Suppressor macrophage treated with lipopolysaccharide for 1 hour (primary cell): ENCODE measurements at regions not wholly inside any gene's neighbourhood (a gene's known extent, or its start where the extent isn't known, plus 50 kb on each side); places are given as distances from the start of the nearest gene placed in this dataset.
"Not testable (repeated sequence)": the region's sequence is repeated elsewhere in the genome, so short reads cannot be mapped to it uniquely, and the experiment has no call there.

Source experiments
- DNase-seq, 3 donors: peaks; one replicate each; pipeline ENCODE4 v3.0.0-alpha.2; 2020 to 2022

- peak; percentile 58 to 82 (median 70) for DNase-seq
These were observed 125.4 kb downstream of the ZNF330 start for GRCh38 chr4:141346144-141346543.

- DNase-seq: peak in 2 of 3 donors; percentile 48 to 56
These were observed 127.0 kb downstream of the ZNF330 start for GRCh38 chr4:141347684-141348083.

GRCh38 chr4:141348125-141348524 lies 127.4 kb downstream of the ZNF330 start:
- peak; percentile 77 to 93 (median 88) for DNase-seq

GRCh38 chr4:141348573-141348972 lies 127.9 kb downstream of the ZNF330 start:
- peak in 1 of 3 donors; percentile 66 for DNase-seq

GRCh38 chr4:141349236-141349635 lies 128.5 kb downstream of the ZNF330 start:
- no peak for DNase-seq

GRCh38 chr4:141350122-141350905 lies 129.6 kb downstream of the ZNF330 start:
- peak; percentile 34 to 47 (median 36) for DNase-seq

- DNase-seq: peak; percentile 39 to 55 (median 49)
These were observed 131.6 kb downstream of the ZNF330 start for GRCh38 chr4:141352331-141352730.

- peak; percentile 72 to 86 (median 82) for DNase-seq
These were observed 132.3 kb downstream of the ZNF330 start for GRCh38 chr4:141352909-141353525.

GRCh38 chr4:141356321-141356962 lies 135.7 kb downstream of the ZNF330 start:
- no peak for DNase-seq

- DNase-seq: no peak
These were observed 136.3 kb downstream of the ZNF330 start for GRCh38 chr4:141356963-141357335.

- DNase-seq: not testable (repeated sequence)
These were observed 147.5 kb downstream of the ZNF330 start for GRCh38 chr4:141368241-141368640.

- no peak for DNase-seq
These were observed 150.5 kb downstream of the ZNF330 start for GRCh38 chr4:141371206-141371605.

GRCh38 chr4:141375855-141376254 lies 155.2 kb downstream of the ZNF330 start:
- no peak for DNase-seq

GRCh38 chr4:141376769-141377168 lies 156.1 kb downstream of the ZNF330 start:
- no peak for DNase-seq

GRCh38 chr4:141387299-141387698 lies 166.6 kb downstream of the ZNF330 start:
- DNase-seq: no peak

- DNase-seq: peak in 2 of 3 donors; percentile 11 to 13
These were observed 167.8 kb downstream of the ZNF330 start for GRCh38 chr4:141388481-141388880.

GRCh38 chr4:141389649-141390048 lies 169.0 kb downstream of the ZNF330 start:
- no peak for DNase-seq

- DNase-seq: peak; percentile 59 to 67 (median 64)
These were observed 169.9 kb downstream of the ZNF330 start for GRCh38 chr4:141390571-141390970.

GRCh38 chr4:141391293-141391692 lies 170.6 kb downstream of the ZNF330 start:
- DNase-seq: no peak

GRCh38 chr4:141391771-141392170 lies 171.1 kb downstream of the ZNF330 start:
- no peak for DNase-seq

- DNase-seq: peak; percentile 41 to 48 (median 44)
These were observed 174.6 kb downstream of the ZNF330 start for GRCh38 chr4:141395246-141395830.

GRCh38 chr4:141395919-141396318 lies 175.2 kb downstream of the ZNF330 start:
- DNase-seq: no peak

- DNase-seq: no peak
These were observed 182.0 kb downstream of the ZNF330 start for GRCh38 chr4:141402712-141403111.
